Stomach (tissue), 4 donors: ENCODE measurements at regions not wholly inside any gene's neighbourhood (a gene's known extent, or its start where the extent isn't known, plus 50 kb on each side); places are given as distances from the start of the nearest gene placed in this dataset.

ENCODE experiments used
- CTCF ChIP-seq, 7 experiments: fragments of 450-650 bp in 4 of 7; fragments of 200-600 bp in 3 of 7; sonication (generic) in 3 of 7; IDR thresholded peaks; one replicate each; pipeline ENCODE4 v1.5.1; 2016 to 2019; ENCODE audit warnings: antibody characterized with exemption in 7 of 7, control low read depth in 2 of 7, mild to moderate bottlenecking in 1 of 7
- EP300 ChIP-seq: sonication (generic); formaldehyde crosslinking; IDR thresholded peaks from one replicate; pipeline ENCODE4 v1.6.1; 2017; ENCODE audit warnings: antibody characterized with exemption

GRCh38 chr1:185478877-185479276, 161.8 kb upstream of the IVNS1ABP start:
- TF ChIP-seq CTCF (IDR thresholded peaks at IDR 0.05): no peak
- no peak for TF ChIP-seq EP300
